Aorta (tissue), 5 donors: ENCODE measurements at regions not wholly inside any gene's neighbourhood (a gene's known extent, or its start where the extent isn't known, plus 50 kb on each side); places are given as distances from the start of the nearest gene placed in this dataset.
A peak's percentile ranks its signal among the peaks of the same experiment; 100 is the strongest.

Experiments used
- ATAC-seq: fragments of 200-7000 bp; cut with Tn5 transposase; one replicate; pipeline ENCODE4 v1.9.1; 2022; ENCODE audit warnings: moderate library complexity; ENCODE audit not compliant: low FRiP score
- DNase-seq, 2 donors: peaks; one replicate each; pipeline ENCODE4 v3.0.0-alpha.2; 2020
- H3K27ac ChIP-seq, 2 donors: one replicate each; pipeline ENCODE4 v1.5.1; 2013; ENCODE audit warnings: low read length in 2 of 2, mild to moderate bottlenecking in 2 of 2, moderate library complexity in 2 of 2, control low read depth in 1 of 2, inconsistent platforms in 1 of 2, low read depth in 1 of 2
- H3K27me3 ChIP-seq, 2 donors: one replicate each; pipeline ENCODE4 v1.6.1; 2013; ENCODE audit warnings: control low read depth in 1 of 2, low read length in 1 of 2, mild to moderate bottlenecking in 1 of 2, moderate library complexity in 1 of 2; ENCODE audit not compliant: insufficient read depth in 2 of 2, control insufficient read depth in 1 of 2
- H3K36me3 ChIP-seq, 2 donors: one replicate each; pipeline ENCODE4 v1.6.1; 2013; ENCODE audit warnings: control low read depth in 1 of 2, low read length in 1 of 2, mild to moderate bottlenecking in 1 of 2; ENCODE audit not compliant: insufficient read depth in 2 of 2, control insufficient read depth in 1 of 2
- H3K4me1 ChIP-seq, 2 donors: one replicate each; pipeline ENCODE4 v1.6.1; 2013; ENCODE audit warnings: low read length in 2 of 2, control low read depth in 1 of 2, mild to moderate bottlenecking in 1 of 2, moderate library complexity in 1 of 2; ENCODE audit not compliant: insufficient read depth in 2 of 2, control insufficient read depth in 1 of 2
- H3K4me3 ChIP-seq, 2 donors: one replicate each; pipeline ENCODE4 v1.5.1; 2013; ENCODE audit warnings: low read length in 2 of 2, control low read depth in 1 of 2, mild to moderate bottlenecking in 1 of 2
- H3K9me3 ChIP-seq: one replicate; pipeline ENCODE4 v1.6.1; 2013; ENCODE audit warnings: mild to moderate bottlenecking, low read length; ENCODE audit not compliant: control insufficient read depth
- WGBS, 2 donors: extraction: QIAGEN DNeasy Blood & Tissue Kit; methylation state at CpG; one replicate each; pipeline ENCODE4 v1.1.7; 2013; 5-methylcytosine and 5-hydroxymethylcytosine counted together
- intact Hi-C, 2 donors: fragments of 100-400 bp; cut with DNase I; formaldehyde crosslinking; loops; one replicate each; pipeline versions ENCODE4 v1.14.2 to v1.15.0; 2022
- donor health status: healthy with polysubstance abuse.
- donor health status: Bipolar disorder and iron deficiency.
- donor health status: DM: no; HTN: no; CAD: no.
- donor health status: DM: no; HTN: no; CAD: no.
- donor health status: DM: yes; HTN: yes; CAD: no.

GRCh38 chr15:31259562-31260252, 66.9 kb upstream of the KLF13 start:
- intact Hi-C loops, result loop anchor here in 1 of 2 donors (10.0 kb wide), 1 partner anchor 55 kb away; no protein-coding TSS in a partner anchor
- Histone ChIP-seq H3K27ac (no peak overlapping the region), H3K27me3 (no peaks in the 10 kb centered on the region), H3K36me3 (no peaks in the 10 kb centered on the region), H3K4me3 (no peak overlapping the region), H3K9me3 (no peaks in the 10 kb centered on the region), H3K4me1 (peaks cover 3 to 6% of the 10 kb centered on the region in 2 donors)
- ATAC-seq, result no peak
- DNase-seq, result no peak
- WGBS, 2 donors, result 92 to 93% methylated on average over 1 of the region's 1 CpG

GRCh38 chr15:31260646-31261265, 65.9 kb upstream of the KLF13 start:
- DNase-seq, result no peak
- ATAC-seq, result no peak
- 95% methylated on average over 11 of the region's 11 CpGs for WGBS, 2 donors

GRCh38 chr15:31261266-31262142, 65.1 kb upstream of the KLF13 start:
- DNase-seq, result no peak
- Histone ChIP-seq H3K27ac (no peak overlapping the region), H3K4me1 (no peaks in the 10 kb centered on the region), H3K4me3 (no peak overlapping the region), H3K27me3 (no peaks in the 10 kb centered on the region), H3K36me3 (no peaks in the 10 kb centered on the region), H3K9me3 (no peaks in the 10 kb centered on the region)
- 89 to 91% methylated on average over 12 of the region's 12 CpGs for WGBS, 2 donors
- intact Hi-C loops, result no loop called here
- ATAC-seq, result no peak

More at GRCh38 chr15:31260646-31261265, 65.9 kb upstream of the KLF13 start:
- H3K36me3 ChIP-seq, result no peaks in the 10 kb centered on the region
- intact Hi-C loops, result no loop called here
- H3K4me1 ChIP-seq, result peaks cover 0 to 2% of the 10 kb centered on the region in 2 donors
- no peaks in the 10 kb centered on the region for H3K27me3 ChIP-seq
- H3K4me3 ChIP-seq, result no peak overlapping the region
- H3K27ac ChIP-seq, result no peak overlapping the region
- H3K9me3 ChIP-seq, result no peaks in the 10 kb centered on the region

GRCh38 chr15:31262143-31262530, 64.5 kb upstream of the KLF13 start:
- no peaks in the 10 kb centered on the region for H3K27me3 ChIP-seq
- WGBS, 2 donors, result 92 to 93% methylated on average over 4 of the region's 4 CpGs
- no peaks in the 10 kb centered on the region for H3K9me3 ChIP-seq
- no peaks in the 10 kb centered on the region for H3K4me1 ChIP-seq
- H3K27ac ChIP-seq, result no peak overlapping the region
- DNase-seq (no peak), ATAC-seq (no peak)
- intact Hi-C loops, result no loop called here
- no peaks in the 10 kb centered on the region for H3K36me3 ChIP-seq
- no peak overlapping the region for H3K4me3 ChIP-seq

GRCh38 chr15:31262901-31263671, 63.5 kb upstream of the KLF13 start:
- no peak overlapping the region for H3K4me3 ChIP-seq
- no peak for ATAC-seq
- no peaks in the 10 kb centered on the region for H3K9me3 ChIP-seq
- WGBS, 2 donors, result 86 to 88% methylated on average over 12 of the region's 12 CpGs
- H3K4me1 ChIP-seq, result no peaks in the 10 kb centered on the region
- peak in 1 of 2 donors; percentile 77 for DNase-seq
- intact Hi-C loops, result no loop called here
- no peaks in the 10 kb centered on the region for H3K36me3 ChIP-seq
- H3K27ac ChIP-seq, result no peak overlapping the region
- no peaks in the 10 kb centered on the region for H3K27me3 ChIP-seq

- intact Hi-C loops, result no loop called here
- ATAC-seq (peak; percentile 59), DNase-seq (peak; percentile 83 to 90)
- H3K4me1 ChIP-seq, result no peaks in the 10 kb centered on the region
- no peaks in the 10 kb centered on the region for H3K9me3 ChIP-seq
- 65 to 72% methylated on average over 24 of the region's 24 CpGs for WGBS, 2 donors
- no peak overlapping the region for H3K4me3 ChIP-seq
- H3K36me3 ChIP-seq, result no peaks in the 10 kb centered on the region
- H3K27me3 ChIP-seq, result no peaks in the 10 kb centered on the region
- no peak overlapping the region for H3K27ac ChIP-seq
These were observed 62.7 kb upstream of the KLF13 start for GRCh38 chr15:31263751-31264558.

GRCh38 chr15:31264559-31265089, 62.0 kb upstream of the KLF13 start:
- ATAC-seq (no peak), DNase-seq (no peak)
- Histone ChIP-seq H3K9me3 (no peaks in the 10 kb centered on the region), H3K27me3 (no peaks in the 10 kb centered on the region), H3K27ac (no peak overlapping the region), H3K4me1 (no peaks in the 10 kb centered on the region), H3K36me3 (no peaks in the 10 kb centered on the region), H3K4me3 (no peak overlapping the region)
- intact Hi-C loops, result no loop called here
- 90 to 91% methylated on average over 6 of the region's 6 CpGs for WGBS, 2 donors
